Right ventricle myocardium superior (tissue), 1 donor: ENCODE measurements at regions not wholly inside any gene's neighbourhood (a gene's known extent, or its start where the extent isn't known, plus 50 kb on each side); places are given as distances from the start of the nearest gene placed in this dataset.

Source experiments
- ATAC-seq: fragments of 200-7000 bp; cut with Tn5 transposase; one replicate; pipeline ENCODE4 v1.9.1; 2020; ENCODE audit warnings: mild to moderate bottlenecking; ENCODE audit not compliant: poor library complexity
- DNase-seq: peaks from one replicate; pipeline ENCODE4 v3.0.0-alpha.2; 2020
- intact Hi-C: fragments of 100-400 bp; cut with DNase I; formaldehyde crosslinking; loops from one replicate; pipeline ENCODE4 v1.11.2; 2022
- donor health status: DM: no; HTN: yes; CAD: no; lungs with severe emphysema.

GRCh38 chr7:95674101-95674500 lies 77.8 kb upstream of the PDK4 start:
- ATAC-seq (no peak), DNase-seq (no peak)
- intact Hi-C loops = no loop called here

GRCh38 chr7:95672434-95672833 lies 76.1 kb upstream of the PDK4 start:
- no peak for DNase-seq
- intact Hi-C loops = no loop called here
- no peak for ATAC-seq

- DNase-seq (no peak), ATAC-seq (peak; percentile 31)
- intact Hi-C loops = no loop called here
These were observed 73.2 kb upstream of the PDK4 start for GRCh38 chr7:95669513-95669912.

- intact Hi-C loops = no loop called here
- no peak for DNase-seq
- ATAC-seq = peak; percentile 31
These were observed 72.2 kb upstream of the PDK4 start for GRCh38 chr7:95668504-95669018.

- DNase-seq = no peak
- intact Hi-C loops = no loop called here
- no peak for ATAC-seq
These were observed 66.7 kb upstream of the PDK4 start for GRCh38 chr7:95662987-95663386.

GRCh38 chr7:95660023-95660434 lies 63.7 kb upstream of the PDK4 start:
- no peak for DNase-seq
- intact Hi-C loops = no loop called here
- ATAC-seq = peak; percentile 91

- ATAC-seq (no peak), DNase-seq (no peak)
- intact Hi-C loops = no loop called here
These were observed 62.4 kb upstream of the PDK4 start for GRCh38 chr7:95658676-95659075.

GRCh38 chr7:95649546-95649945 lies 53.2 kb upstream of the PDK4 start:
- ATAC-seq (no peak), DNase-seq (no peak)
- intact Hi-C loops = no loop called here

- intact Hi-C loops = no loop called here
- DNase-seq (no peak), ATAC-seq (peak; percentile 46)
These were observed 50.0 kb upstream of the PDK4 start for GRCh38 chr7:95646350-95646749.
